Esophagus (tissue), 2 donors: ENCODE measurements at regions not wholly inside any gene's neighbourhood (a gene's known extent, or its start where the extent isn't known, plus 50 kb on each side); places are given as distances from the start of the nearest gene placed in this dataset.

Experiments
- H3K27ac ChIP-seq, 2 donors: one replicate each; pipeline ENCODE4 v1.5.1; 2013; ENCODE audit warnings: low read depth in 2 of 2, mild to moderate bottlenecking in 2 of 2, inconsistent platforms in 1 of 2, low read length in 1 of 2, moderate library complexity in 1 of 2
- H3K27me3 ChIP-seq, 2 donors: one replicate each; pipeline ENCODE4 v1.6.1; 2013; ENCODE audit warnings: low read length in 2 of 2, control low read depth in 1 of 2, mild to moderate bottlenecking in 1 of 2; ENCODE audit not compliant: insufficient read depth in 2 of 2, control insufficient read depth in 1 of 2
- H3K36me3 ChIP-seq, 2 donors: one replicate each; pipeline ENCODE4 v1.6.1; 2013; ENCODE audit warnings: low read length in 1 of 2; ENCODE audit not compliant: control insufficient read depth in 2 of 2, insufficient read depth in 2 of 2
- H3K4me1 ChIP-seq, 2 donors: one replicate each; pipeline ENCODE4 v1.6.1; 2013; ENCODE audit warnings: low read length in 1 of 2; ENCODE audit not compliant: control insufficient read depth in 2 of 2, insufficient read depth in 2 of 2
- H3K4me3 ChIP-seq, 2 donors: one replicate each; pipeline ENCODE4 v1.5.1; 2013; ENCODE audit warnings: low read length in 2 of 2, mild to moderate bottlenecking in 2 of 2, low read depth in 1 of 2, moderate library complexity in 1 of 2
- H3K9me3 ChIP-seq, 2 donors: one replicate each; pipeline ENCODE4 v1.6.1; 2013; ENCODE audit warnings: mild to moderate bottlenecking in 2 of 2, low read depth in 1 of 2, low read length in 1 of 2, moderate library complexity in 1 of 2; ENCODE audit not compliant: control insufficient read depth in 2 of 2, insufficient read depth in 1 of 2
- WGBS, 2 donors: extraction: QIAGEN DNeasy Blood & Tissue Kit; methylation state at CpG; one replicate each; pipeline ENCODE4 v1.1.7; 2013; 5-methylcytosine and 5-hydroxymethylcytosine counted together
- donor health status: healthy with polysubstance abuse.
- donor health status: Bipolar disorder and iron deficiency.

DNA sequence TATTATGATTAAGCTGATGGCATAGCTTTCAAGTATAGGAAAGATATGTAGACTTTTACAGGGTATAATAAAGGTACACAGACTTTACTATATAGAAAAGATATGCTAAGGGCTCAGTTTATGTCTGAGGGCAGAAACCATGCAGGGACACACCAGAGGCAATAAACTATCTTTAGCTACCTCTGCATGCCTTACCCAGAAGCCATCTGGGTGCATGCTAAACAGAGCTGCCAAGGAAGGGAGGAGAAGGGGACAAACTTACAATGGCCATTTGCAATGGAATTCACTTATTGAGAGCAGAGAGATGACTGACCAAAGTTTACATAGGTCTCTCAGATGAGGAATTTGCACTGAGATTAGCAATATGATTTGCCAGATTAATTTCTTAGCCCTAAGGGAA lies 143.1 kb upstream of the NR4A3 start:
- Histone ChIP-seq H3K4me3 (no peak overlapping the region), H3K27ac (no peak overlapping the region), H3K4me1 (no peaks in the 10 kb centered on the region), H3K9me3 (no peaks in the 10 kb centered on the region), H3K27me3 (no peaks in the 10 kb centered on the region), H3K36me3 (no peaks in the 10 kb centered on the region)

DNA sequence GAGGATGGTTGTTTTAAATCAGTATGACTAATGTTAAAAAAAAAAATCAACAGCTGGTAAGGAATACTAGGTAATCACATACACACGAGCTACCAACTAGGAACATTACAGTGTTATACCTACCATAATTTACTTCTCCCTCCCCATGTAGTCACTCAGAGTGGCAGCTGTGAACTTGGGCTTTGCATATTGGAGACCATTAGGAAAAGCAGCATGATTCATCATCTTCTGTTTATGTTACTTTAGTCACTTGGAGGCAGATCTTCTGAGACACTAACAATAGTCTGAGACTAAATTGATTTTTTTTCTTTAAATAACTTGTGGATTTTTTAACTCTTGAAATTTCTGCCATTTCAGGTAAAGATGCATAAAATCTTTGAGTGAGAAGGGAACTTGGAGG lies 141.5 kb upstream of the NR4A3 start:
- Histone ChIP-seq H3K27me3 (no peaks in the 10 kb centered on the region), H3K27ac (no peak overlapping the region), H3K9me3 (no peaks in the 10 kb centered on the region), H3K4me3 (no peak overlapping the region), H3K36me3 (no peaks in the 10 kb centered on the region), H3K4me1 (no peaks in the 10 kb centered on the region)
- WGBS, 2 donors, result 43 to 61% methylated on average over 1 of the region's 1 CpG

DNA sequence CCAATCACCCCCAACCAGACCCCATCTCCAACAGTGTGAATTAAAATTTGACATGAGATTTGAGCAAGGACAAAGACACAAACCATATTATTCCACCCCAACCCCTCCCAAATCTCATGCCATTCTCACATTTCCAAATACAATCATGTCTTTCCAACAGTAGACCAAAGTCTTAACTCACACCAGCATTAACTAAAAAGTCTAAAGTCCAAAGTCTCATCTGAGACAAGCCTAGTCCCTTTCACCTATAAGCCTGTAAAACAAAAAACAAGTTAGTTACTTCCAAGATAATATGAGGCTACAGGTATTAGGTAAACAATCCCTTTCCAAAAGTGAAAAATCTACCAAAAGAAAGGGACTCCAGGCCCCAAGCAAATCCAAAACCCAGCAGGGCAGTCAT lies 140.6 kb upstream of the NR4A3 start:
- no peak overlapping the region for H3K4me3 ChIP-seq
- no peaks in the 10 kb centered on the region for H3K4me1 ChIP-seq
- H3K9me3 ChIP-seq, result no peaks in the 10 kb centered on the region
- no peaks in the 10 kb centered on the region for H3K27me3 ChIP-seq
- H3K27ac ChIP-seq, result no peak overlapping the region
- no peaks in the 10 kb centered on the region for H3K36me3 ChIP-seq

DNA sequence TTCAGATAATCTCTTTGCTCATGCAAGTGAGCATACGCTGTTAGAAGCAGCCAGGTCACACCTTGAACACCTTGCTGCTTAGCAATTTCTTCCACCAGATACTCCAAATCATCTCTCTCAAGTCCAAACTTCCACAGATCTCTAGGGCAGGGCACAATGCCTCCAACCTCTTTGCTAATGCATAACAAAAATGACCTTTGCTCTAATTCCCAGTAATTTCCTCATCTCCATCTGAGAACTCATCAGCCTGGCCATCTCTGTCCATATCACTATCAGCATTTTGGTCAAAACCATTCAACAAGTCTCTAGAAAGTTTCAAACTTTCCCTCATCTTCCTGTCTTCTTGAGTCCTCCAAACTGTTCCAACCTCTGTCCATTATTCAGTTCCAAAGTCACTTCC lies 139.3 kb upstream of the NR4A3 start:
- no peak overlapping the region for H3K4me3 ChIP-seq
- H3K27ac ChIP-seq, result no peak overlapping the region
- H3K4me1 ChIP-seq, result no peaks in the 10 kb centered on the region
- H3K9me3 ChIP-seq, result no peaks in the 10 kb centered on the region
- no peaks in the 10 kb centered on the region for H3K27me3 ChIP-seq
- WGBS, 2 donors, result 96 to 97% methylated on average over 1 of the region's 1 CpG
- no peaks in the 10 kb centered on the region for H3K36me3 ChIP-seq

DNA sequence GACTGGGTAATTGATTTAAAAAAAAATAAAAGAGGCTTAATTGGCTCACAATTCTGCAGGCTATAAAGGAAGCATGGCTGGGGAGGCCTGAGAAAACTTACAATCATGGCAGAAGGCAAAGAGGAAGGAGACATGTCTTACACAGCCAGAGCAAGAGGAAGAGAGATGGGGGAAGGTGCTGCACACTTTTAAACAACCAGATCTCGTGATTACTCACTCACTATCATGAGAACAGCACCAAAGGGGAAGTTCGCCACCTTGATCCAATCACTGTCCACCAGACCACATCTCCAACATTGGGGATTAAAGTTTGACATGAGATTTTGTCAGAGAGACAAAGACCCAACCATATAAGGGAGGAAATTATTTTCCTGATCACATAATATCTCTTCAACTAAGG lies 138.8 kb upstream of the NR4A3 start:
- Histone ChIP-seq H3K36me3 (no peaks in the 10 kb centered on the region), H3K4me3 (no peak overlapping the region), H3K27ac (no peak overlapping the region), H3K4me1 (no peaks in the 10 kb centered on the region), H3K9me3 (no peaks in the 10 kb centered on the region), H3K27me3 (no peaks in the 10 kb centered on the region)
- WGBS, 2 donors, result 57 to 71% methylated on average over 2 of the region's 2 CpGs

DNA sequence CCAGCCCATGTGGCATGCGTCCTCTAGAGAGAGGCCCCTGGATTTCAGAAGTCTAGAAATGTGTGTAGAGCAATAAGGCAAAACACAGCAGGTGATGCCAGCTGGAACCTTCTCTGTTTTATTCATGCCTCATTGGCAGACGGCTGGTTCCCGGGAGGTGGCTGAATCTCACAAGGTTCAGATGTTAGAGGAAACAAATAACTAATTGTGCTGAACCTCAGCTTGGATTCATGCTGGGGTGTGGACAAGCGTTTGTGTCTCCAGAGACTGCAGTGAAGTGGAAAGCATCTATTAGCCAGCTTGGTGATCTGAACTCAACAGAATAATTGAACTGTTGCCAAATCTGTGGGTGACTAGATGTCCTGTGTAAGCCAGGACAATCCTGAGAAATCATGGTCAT lies 131.1 kb upstream of the NR4A3 start:
- Histone ChIP-seq H3K4me3 (no peak overlapping the region), H3K27ac (no peak overlapping the region), H3K27me3 (no peaks in the 10 kb centered on the region), H3K4me1 (no peaks in the 10 kb centered on the region), H3K36me3 (no peaks in the 10 kb centered on the region), H3K9me3 (no peaks in the 10 kb centered on the region)
- 36 to 37% methylated on average over 4 of the region's 4 CpGs for WGBS, 2 donors

DNA sequence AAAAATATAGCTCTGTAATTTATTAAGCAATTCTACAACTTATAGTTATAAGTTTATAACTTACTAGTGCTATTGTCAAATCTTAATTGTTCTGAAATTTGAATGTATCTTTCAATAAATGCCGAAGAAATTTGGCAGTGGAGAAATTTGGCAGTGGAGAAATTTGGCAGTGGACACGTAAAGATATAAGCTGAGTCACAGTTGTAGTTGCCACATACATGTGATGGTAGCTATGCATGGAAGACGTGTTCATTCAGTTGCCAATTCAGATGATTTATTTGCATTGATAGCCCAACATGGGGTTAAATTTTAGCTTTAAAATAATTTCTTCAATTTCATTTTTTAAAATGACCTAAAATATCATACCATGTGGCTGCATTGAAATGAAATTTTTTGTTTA lies 127.8 kb upstream of the NR4A3 start:
- no peaks in the 10 kb centered on the region for H3K27me3 ChIP-seq
- H3K4me3 ChIP-seq, result no peak overlapping the region
- WGBS, 2 donors, result 48 to 70% methylated on average over 3 of the region's 3 CpGs
- H3K27ac ChIP-seq, result no peak overlapping the region
- no peaks in the 10 kb centered on the region for H3K36me3 ChIP-seq
- H3K4me1 ChIP-seq, result no peaks in the 10 kb centered on the region
- H3K9me3 ChIP-seq, result no peaks in the 10 kb centered on the region

DNA sequence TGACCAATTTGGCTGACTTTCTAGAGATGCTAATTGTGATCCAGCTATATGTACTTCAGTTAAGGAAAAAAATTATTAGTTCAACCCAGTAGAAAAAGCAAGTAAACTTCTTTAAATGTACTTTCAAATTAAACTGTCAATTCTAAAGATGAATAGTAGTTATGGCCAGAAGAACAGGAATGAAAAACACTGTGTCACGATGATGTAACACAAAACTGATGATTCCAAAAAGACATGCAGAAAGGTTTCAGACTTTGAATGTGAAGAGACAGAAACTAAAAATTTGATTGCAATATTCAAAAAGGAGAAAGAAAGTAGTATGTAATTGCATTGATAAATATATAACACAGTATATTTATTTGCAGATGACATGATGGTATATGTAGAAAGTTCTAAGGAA lies 127.3 kb upstream of the NR4A3 start:
- Histone ChIP-seq H3K4me3 (no peak overlapping the region), H3K36me3 (no peaks in the 10 kb centered on the region), H3K9me3 (no peaks in the 10 kb centered on the region), H3K27me3 (no peaks in the 10 kb centered on the region), H3K27ac (no peak overlapping the region), H3K4me1 (no peaks in the 10 kb centered on the region)
- WGBS, 2 donors, result 86 to 95% methylated on average over 1 of the region's 1 CpG

DNA sequence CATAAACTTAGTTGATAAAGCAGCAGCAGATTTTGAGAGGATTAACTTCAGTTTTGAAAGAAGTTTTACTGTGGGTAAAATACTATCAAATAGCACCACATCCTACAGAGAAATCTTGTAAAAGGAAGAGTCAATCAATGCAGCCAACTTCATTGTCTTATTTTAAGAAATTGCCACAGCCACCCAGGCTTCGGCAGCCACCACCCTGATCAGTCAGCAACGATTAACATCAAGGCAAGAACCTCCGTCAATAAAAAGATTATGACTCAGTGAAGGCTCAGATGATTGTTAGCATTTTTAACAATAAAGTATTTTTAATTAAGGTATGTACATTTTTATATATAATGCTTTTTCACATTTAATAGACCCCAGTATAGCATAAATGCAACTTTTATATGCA lies 122.3 kb upstream of the NR4A3 start:
- WGBS, 2 donors, result 86 to 90% methylated on average over 3 of the region's 3 CpGs
- Histone ChIP-seq H3K36me3 (no peaks in the 10 kb centered on the region), H3K9me3 (no peaks in the 10 kb centered on the region)

DNA sequence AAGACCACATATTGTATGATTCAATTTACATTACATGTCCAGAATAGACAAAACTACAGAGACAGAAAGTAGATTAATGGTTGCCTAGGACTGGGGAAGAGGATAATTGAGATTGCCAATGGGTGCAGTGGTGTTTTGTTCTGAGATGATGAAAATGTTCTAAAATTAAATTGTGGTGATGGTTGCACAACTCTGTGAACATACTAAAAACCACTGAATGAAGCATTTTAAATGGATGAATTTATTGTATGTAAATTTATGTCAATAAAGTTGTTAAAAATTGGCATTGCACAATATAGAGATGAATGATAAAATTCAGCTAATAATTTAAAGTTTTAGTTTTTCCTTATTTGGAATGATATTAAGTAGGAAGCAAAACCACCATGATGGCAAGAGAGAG lies 109.5 kb upstream of the NR4A3 start:
- no peaks in the 10 kb centered on the region for H3K4me1 ChIP-seq

More for the DNA sequence above, 122.3 kb upstream of the NR4A3 start:
- H3K4me3 ChIP-seq, result no peak overlapping the region
- H3K4me1 ChIP-seq, result no peaks in the 10 kb centered on the region
- H3K27ac ChIP-seq, result no peak overlapping the region
- H3K27me3 ChIP-seq, result no peaks in the 10 kb centered on the region

More for the DNA sequence above, 109.5 kb upstream of the NR4A3 start:
- H3K36me3 ChIP-seq, result no peaks in the 10 kb centered on the region
- no peak overlapping the region for H3K4me3 ChIP-seq
- no peaks in the 10 kb centered on the region for H3K9me3 ChIP-seq
- H3K27me3 ChIP-seq, result no peaks in the 10 kb centered on the region
- H3K27ac ChIP-seq, result no peak overlapping the region
